SKM-1 treated with dmso at 0.1 percent for 144 hours (cell line): ENCODE measurements at regions not wholly inside any gene's neighbourhood (a gene's known extent, or its start where the extent isn't known, plus 50 kb on each side); places are given as distances from the start of the nearest gene placed in this dataset.

Source experiments
- DNase-seq: peaks from one replicate; lab custom pipeline; 2025; ENCODE audit not compliant: unreplicated experiment; lab: John Stamatoyannopoulos, UW

DNA sequence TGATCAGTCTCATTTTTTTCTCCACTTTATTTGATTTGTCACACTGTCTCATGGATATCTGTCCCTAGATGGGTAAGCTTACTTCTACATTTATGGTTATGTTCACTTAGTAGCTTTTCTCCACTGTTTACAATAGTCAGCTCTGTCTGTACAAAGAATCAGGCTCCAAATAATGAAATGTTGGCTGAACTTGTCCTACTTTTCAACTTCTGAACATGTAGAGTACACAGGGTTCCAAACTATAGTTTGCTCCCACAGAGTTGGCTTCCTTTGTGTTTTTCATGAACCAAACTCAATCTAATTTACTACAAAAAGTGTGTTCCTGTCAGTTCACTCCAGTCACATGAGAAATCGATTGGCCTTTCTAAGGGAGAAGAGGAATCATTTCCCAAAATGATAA, 175.0 kb downstream of the CCDC71L start:
- no peak for DNase-seq

DNA sequence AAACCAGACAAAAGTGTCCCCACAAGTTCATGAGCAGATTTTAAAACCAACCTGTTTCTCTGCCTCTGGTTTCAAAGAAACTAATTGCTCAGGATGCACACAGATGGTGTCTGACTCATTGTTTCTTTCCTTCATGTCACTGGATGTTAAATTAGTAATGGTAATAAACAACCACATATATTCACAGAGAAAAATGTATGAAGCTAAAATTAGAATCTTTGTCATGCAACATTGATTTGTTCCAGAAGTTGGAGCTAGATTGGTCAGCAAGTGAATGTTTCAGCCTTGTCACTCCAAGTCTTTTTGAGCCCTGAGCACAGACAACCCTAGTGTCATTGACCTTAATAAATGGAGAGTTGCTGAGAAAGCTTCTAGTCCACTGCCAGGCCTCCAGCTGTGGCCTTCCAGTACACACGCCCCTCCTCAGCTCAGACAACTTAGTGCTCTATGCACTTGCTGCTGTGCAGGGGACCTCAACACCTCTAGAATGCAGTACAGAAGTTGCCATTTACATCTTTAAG, 175.9 kb downstream of the CCDC71L start:
- no peak for DNase-seq

DNA sequence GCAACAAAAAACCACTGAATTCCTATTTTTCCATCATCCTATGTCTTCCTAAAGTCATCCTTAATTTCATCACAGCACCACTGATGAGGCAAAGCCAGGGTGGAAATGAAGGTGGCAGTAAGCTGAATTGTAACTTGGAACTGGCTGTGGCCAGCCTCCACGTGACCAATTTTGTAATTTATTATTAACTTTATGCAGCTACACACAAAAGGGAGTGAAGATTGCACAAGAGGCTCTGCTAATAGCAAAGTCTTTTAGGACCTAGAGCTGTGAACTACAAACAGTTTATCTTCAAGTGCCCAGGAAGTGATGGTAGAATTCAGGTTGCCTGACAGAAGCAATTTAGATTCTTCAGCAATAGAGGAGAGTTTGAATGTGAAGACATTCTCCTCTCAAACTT, 176.4 kb downstream of the CCDC71L start:
- no peak for DNase-seq

GRCh38 chr7:106482091-106482490, 178.9 kb downstream of the CCDC71L start:
- no peak for DNase-seq

- no peak for DNase-seq
Measured at GRCh38 chr7:106480616-106481031, 180.3 kb downstream of the CCDC71L start.

DNA sequence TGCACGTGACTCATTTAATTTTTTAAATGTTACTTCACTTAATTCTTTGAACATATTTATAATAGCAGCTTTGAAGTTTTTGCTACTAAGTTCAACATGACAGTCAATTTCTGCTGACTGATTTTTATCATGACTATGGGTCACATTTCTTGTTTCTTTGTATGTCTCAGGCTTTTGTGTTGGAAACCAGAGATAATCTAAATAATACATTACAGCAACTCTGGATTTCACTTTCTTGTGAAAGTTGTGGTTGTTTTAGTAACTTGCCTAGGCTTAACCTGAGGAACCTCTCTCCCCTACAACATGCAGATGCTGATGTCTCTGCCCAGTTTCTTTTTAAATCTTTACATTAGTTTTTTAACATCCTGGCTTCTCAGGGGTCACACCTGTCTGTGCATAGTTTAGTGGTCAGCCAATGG, 180.8 kb downstream of the CCDC71L start:
- no peak for DNase-seq

- no peak for DNase-seq
Measured at GRCh38 chr7:106476751-106477150, 184.2 kb downstream of the CCDC71L start.

- no peak for DNase-seq
Measured at GRCh38 chr7:106472741-106473140, 188.0 kb upstream of the NAMPT start.

DNA sequence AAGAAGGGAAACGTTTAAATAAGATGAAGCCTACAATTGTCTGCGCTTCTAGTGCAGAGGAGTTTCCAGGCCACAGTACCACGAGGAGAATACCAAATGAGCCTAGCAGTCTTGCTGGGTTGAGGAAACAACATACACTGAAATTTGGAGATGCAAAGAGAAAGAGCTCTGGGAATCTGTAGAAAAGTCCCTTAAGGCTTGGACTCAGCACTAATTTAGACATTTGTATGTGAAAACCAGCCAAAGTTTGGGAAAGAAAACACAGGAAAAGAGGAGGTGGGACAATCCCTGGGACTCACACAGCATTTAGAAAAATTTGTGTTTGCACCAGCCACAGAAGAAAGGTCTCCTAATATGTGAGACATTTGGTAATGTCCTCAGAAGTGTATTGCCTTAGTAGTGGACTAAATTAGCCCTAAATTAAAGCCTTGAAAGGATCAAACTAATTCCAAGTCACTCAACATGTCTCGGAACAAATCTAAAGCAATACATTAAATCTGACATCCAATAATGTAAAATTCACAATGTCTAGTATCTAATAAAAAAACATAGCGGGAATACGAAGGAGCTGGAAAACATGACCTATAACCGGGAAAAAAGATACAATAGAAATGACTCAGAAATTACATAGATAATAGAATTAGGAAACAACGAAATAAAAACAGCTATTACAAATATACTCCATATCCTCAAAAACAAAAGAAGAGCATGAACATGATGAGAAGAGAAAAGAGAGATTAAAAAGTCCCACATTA, 187.1 kb upstream of the NAMPT start:
- DNase-seq: no peak

DNA sequence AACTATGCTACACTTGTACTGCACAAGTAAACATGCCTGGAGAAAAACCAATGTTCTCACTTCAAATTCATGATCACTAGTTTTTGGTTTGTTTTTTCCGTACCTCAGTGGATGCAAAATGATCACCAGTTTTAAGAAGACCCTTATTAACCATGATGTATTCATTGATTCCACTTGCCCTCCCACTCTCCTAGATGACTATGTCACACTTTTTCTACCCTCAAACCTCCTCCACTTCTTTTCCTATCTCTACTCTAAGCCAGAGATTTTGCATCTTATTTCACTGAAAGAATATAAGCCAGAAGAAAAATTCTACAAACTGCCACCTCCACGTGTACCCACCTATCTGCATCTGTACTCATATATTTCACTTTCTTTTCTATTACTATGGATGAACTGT, 186.2 kb upstream of the NAMPT start:
- no peak for DNase-seq

- no peak for DNase-seq
Measured at GRCh38 chr7:106466867-106467266, 182.1 kb upstream of the NAMPT start.

DNA sequence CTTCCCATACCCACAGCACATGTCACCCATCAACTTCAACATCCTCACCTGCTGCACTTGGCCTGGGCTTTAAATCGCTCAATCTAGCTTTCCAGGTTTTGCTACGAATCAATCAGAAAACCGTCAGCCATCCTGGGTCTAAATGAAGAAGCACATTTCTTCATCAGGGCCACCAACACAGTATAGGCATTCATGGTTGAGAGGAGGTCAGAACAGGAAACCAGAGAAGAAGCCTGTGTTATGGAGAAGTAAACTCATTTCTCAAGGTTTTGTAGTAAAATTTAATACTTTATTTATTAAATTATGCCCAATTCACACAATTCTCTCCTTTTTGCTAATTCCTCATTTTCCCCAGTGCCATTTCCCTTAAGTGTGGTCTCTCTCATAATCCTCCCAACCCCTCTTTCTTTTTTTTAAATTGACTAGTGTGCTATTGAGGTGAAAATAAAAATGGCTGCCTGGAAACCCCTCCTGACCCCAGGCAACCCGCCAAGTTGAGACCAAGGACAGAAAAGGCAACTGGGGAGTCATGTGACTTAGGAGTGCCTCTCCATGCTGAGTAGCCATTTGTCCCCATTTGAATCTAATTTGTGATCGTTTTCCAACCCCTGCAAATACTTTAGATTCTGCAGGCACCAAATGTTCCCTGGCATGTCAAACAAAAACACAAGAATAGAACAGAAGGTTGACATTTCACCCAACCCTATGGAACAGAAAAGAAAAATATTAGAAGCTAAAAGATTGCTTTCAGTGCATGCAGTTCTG, 181.1 kb upstream of the NAMPT start:
- DNase-seq: no peak

DNA sequence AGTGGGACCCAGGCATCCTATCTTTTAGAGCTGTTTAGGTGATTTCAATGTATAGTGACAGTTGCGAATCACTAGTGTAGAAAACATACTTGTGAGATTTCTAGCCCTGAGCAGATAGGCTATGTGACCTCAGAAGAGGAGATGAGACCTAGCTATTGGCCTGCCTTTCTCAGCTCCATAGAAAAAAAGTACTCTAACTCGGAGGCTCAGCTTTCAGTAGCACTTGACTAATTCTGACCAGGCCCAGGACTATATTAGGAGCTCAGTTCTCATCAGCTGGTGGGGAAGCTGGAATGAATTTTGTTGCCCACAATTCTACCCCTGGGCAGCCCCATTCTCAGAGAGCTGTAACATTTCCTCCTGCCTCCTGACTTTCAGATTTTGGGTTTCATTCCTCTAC, 179.9 kb upstream of the NAMPT start:
- no peak for DNase-seq

DNA sequence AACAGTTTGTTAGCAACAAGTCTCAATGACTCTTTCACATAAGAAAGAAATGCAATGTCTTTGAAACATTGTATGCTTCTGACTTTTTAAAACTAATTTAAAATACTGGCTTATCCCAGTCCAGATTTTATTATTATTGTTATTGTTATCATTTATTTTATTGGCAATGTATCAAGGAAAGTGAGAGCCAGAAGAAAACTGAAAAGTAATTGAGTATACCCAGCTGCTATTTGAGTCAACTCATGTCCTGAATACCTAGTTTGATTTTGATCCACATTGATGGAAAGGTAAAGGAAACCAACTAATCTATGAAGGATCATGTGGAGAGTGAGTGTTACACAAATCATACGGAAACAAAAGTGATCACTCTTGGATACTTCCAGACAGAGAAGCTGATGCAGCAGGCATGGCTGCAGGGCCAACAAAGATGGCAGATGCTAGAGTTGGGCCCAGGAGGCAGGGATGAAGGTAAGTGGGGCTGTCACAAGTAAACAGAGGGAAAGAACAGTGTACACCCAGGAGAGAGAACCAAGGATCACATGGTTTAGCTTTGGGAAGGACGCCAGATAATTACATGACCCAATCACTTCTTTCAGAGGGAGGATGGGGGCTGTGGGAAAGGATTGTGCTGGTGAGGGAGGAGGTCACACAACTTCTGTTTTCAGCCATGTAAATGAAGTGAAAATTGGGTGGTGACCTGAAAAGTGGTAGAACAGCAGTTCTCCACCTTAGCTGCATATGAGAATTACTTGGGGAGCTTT, 179.2 kb upstream of the NAMPT start:
- no peak for DNase-seq

DNA sequence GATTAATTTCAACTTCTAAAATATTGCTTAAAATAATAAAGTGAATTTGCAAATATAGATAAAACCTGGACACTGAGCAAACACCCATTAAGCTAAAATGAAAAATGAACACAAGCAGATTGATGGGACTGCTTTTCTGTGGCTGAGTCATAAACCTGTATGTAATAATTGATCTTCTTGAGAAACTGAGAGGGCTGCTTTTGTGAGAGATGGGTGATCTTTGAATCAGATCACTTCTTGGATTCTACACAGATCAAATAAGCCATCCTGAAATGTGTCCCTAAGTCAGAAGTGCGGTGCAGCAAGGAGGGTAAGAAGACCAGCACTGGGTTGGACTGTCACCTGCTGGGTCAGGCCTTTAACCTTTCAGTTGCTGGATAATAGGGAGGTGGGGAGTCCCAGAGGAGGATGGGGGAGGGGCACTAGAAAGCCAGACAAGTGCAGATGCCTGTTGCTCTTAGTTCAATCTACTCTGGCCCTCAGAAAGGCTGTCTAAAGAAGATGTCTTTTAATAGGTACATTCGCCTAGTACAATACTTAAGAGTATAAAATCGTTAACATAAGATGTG, 178.2 kb upstream of the NAMPT start:
- no peak for DNase-seq

DNA sequence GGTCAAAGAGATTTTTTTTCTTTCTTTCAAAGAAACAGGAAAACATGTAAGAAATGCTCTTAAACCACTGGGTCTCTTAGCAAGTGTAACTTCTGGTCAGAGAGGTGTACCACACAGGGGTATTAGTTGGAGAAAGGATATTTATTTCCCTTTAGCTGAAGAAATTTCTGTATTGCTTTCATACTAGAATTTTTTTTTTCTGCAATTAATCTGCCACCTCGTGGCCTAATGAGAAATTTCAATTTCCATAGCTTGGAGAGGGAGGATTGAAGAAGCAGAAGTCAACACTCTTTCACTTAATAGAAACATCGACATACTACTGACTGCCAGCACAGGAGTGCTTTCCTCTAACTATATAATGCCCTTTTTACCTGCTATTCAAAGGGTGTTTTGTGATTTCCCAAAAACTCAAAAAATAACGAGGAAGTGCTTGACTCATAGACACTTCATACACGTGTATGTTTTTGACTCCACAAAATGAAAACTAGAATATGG, 177.6 kb upstream of the NAMPT start:
- peak; percentile 57 for DNase-seq

DNA sequence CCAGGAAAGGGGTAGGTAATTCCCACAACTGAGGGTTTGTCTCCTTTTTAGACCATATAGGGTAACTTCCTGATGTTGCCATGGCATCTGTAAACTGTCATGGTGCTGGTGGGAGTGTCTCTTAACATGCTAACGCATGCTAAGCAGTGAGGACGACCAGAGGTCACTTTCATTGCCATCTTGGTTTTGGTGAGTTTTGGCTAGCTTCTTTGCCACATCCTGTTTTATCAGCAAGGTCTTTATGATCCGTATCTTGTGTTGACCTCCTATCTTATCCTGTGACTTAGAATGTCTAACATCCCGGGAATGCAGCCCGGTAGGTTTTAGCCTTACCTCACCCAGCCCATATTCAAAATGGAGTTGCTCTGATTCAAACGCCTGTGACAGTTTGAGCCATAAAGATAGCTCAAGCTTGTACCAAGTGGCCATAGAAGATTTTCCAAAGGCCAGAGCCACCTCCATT, 176.0 kb upstream of the NAMPT start:
- no peak for DNase-seq

DNA sequence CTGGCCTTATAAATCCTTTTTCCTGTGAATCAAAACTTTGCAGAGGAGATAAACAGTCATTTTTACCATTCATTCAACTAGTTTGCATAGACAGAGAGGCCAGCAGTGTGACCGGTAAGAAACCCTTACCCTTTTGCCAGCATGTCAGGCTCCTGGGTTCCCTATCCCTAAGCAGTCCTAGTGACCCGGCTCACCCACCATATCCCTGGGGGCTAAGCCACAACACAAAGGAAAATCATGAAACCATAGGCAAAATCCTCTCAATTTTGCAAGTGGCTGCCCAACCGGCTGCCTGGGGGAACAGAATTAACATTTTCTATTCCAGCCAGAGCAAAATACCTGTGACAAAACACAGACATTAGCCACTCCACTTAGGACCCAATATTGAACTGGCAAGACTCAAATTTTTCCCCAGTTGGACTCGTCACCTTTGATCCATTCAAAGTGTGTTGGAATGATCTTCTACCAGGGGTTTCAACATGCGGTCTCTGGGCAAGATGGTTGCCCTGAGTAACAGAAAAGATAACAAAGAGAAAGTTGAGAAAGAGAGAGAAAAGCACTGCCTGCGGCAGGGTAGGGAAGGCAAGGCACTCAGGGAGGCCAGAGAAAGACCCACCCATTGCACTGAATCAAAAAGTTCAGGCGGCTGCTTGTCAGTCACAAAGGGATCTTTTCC, 174.8 kb upstream of the NAMPT start:
- no peak for DNase-seq

GRCh38 chr7:106457678-106458077, 172.9 kb upstream of the NAMPT start:
- DNase-seq: no peak

GRCh38 chr7:106456329-106456728, 171.5 kb upstream of the NAMPT start:
- no peak for DNase-seq
